Stomach (tissue), 8 donors: ENCODE measurements at regions not wholly inside any gene's neighbourhood (a gene's known extent, or its start where the extent isn't known, plus 50 kb on each side); places are given as distances from the start of the nearest gene placed in this dataset.
"Not testable (repeated sequence)": the region's sequence is repeated elsewhere in the genome, so short reads cannot be mapped to it uniquely, and the experiment has no call there.

Experiments
- DNase-seq, 2 donors: peaks; one replicate each; pipeline versions ENCODE4 v3.0.0 to v3.0.0-alpha.2; 2013 to 2019
- H3K27ac ChIP-seq, 5 donors: fragments of 200-600 bp in 4 of 5; sonication (generic) in 4 of 5; one replicate each; pipeline ENCODE4 v1.5.1; 2013 to 2019; ENCODE audit warnings: mild to moderate bottlenecking in 1 of 5, moderate library complexity in 1 of 5
- H3K27me3 ChIP-seq, 3 donors: fragments of 200-600 bp; sonication (generic); one replicate each; pipeline ENCODE4 v1.5.1; 2017 to 2019; ENCODE audit warnings: mixed run types in 1 of 3
- H3K36me3 ChIP-seq, 4 donors: fragments of 200-600 bp; sonication (generic); 1 replicate in 3 of 4; 2 replicates in 1 of 4; pipeline ENCODE4 v1.5.1; 2016 to 2019
- H3K4me1 ChIP-seq, 4 donors: fragments of 200-600 bp; sonication (generic); one replicate each; pipeline ENCODE4 v1.5.1; 2016 to 2019
- H3K4me3 ChIP-seq, 4 donors: fragments of 200-600 bp; sonication (generic) in 3 of 4; one replicate each; pipeline ENCODE4 v1.5.1; 2016 to 2019; ENCODE audit warnings: mild to moderate bottlenecking in 1 of 4
- H3K9me3 ChIP-seq, 4 donors: fragments of 200-600 bp; sonication (generic); one replicate each; pipeline ENCODE4 v1.5.1; 2016 to 2019
- EP300 ChIP-seq: sonication (generic); formaldehyde crosslinking; IDR thresholded peaks from one replicate; pipeline ENCODE4 v1.6.1; 2017; ENCODE audit warnings: antibody characterized with exemption
- POLR2A ChIP-seq, 4 donors: fragments of 450-650 bp; IDR thresholded peaks; one replicate each; pipeline ENCODE4 v1.6.1; 2016; ENCODE audit warnings: antibody characterized with exemption in 4 of 4, control low read depth in 2 of 4, mild to moderate bottlenecking in 1 of 4, moderate library complexity in 1 of 4
- POLR2AphosphoS5 ChIP-seq, 3 donors: sonication (generic); formaldehyde crosslinking; IDR thresholded peaks; one replicate each; pipeline ENCODE4 v1.6.1; 2016; ENCODE audit warnings: antibody characterized with exemption in 3 of 3
- WGBS, 5 donors: extraction: QIAGEN DNeasy Blood & Tissue Kit in 3 of 5; methylation state at CpG; one replicate each; pipeline versions ENCODE4 v1.1.5 to v1.1.7; 2013 to 2018; 5-methylcytosine and 5-hydroxymethylcytosine counted together
- intact Hi-C: fragments of 100-400 bp; cut with DNase I; formaldehyde crosslinking; loops from one replicate; pipeline ENCODE4 v1.15.1; 2023; ENCODE audit warnings: low total_unique reads
- TF ChIP-seq, protein P1 (sequence below), 7 experiments: fragments of 450-650 bp in 4 of 7; fragments of 200-600 bp in 3 of 7; sonication (generic) in 3 of 7; IDR thresholded peaks; one replicate each; pipeline ENCODE4 v1.5.1; 2016 to 2019; ENCODE audit warnings: antibody characterized with exemption in 7 of 7, control low read depth in 2 of 7, mild to moderate bottlenecking in 1 of 7
- donor health status: healthy with polysubstance abuse.
- donor health status: Bipolar disorder and iron deficiency.
- donor health status: healthy.

- H3K9me3 ChIP-seq, result peaks cover 0 to 10% (median 8%) of the 10 kb centered on the region in 4 donors
- no peaks in the 10 kb centered on the region for H3K27me3 ChIP-seq
- no peak overlapping the region for H3K4me3 ChIP-seq
- WGBS, 5 donors, result 36 to 56% (median 40%) methylated on average over 5 of the region's 5 CpGs
- intact Hi-C loops, result no loop called here
- TF ChIP-seq, protein P1, sequence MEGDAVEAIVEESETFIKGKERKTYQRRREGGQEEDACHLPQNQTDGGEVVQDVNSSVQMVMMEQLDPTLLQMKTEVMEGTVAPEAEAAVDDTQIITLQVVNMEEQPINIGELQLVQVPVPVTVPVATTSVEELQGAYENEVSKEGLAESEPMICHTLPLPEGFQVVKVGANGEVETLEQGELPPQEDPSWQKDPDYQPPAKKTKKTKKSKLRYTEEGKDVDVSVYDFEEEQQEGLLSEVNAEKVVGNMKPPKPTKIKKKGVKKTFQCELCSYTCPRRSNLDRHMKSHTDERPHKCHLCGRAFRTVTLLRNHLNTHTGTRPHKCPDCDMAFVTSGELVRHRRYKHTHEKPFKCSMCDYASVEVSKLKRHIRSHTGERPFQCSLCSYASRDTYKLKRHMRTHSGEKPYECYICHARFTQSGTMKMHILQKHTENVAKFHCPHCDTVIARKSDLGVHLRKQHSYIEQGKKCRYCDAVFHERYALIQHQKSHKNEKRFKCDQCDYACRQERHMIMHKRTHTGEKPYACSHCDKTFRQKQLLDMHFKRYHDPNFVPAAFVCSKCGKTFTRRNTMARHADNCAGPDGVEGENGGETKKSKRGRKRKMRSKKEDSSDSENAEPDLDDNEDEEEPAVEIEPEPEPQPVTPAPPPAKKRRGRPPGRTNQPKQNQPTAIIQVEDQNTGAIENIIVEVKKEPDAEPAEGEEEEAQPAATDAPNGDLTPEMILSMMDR (IDR thresholded peaks at IDR 0.05), result no peak
- TF ChIP-seq POLR2AphosphoS5 (IDR thresholded peaks at IDR 0.05) (no peak), EP300 (no peak)
- H3K27ac ChIP-seq, result no peak overlapping the region
- no peaks in the 10 kb centered on the region for H3K4me1 ChIP-seq
- DNase-seq, result peak in 1 of 2 donors; percentile 26
- H3K36me3 ChIP-seq, result no peaks in the 10 kb centered on the region
These were observed 995.5 kb downstream of the RAB28 start for GRCh38 chr4:12488672-12489071.

GRCh38 chr4:12487000-12487399, 997.1 kb downstream of the RAB28 start:
- TF ChIP-seq, protein P1 (IDR thresholded peaks at IDR 0.05), result no peak
- TF ChIP-seq EP300, result no peak
- TF ChIP-seq POLR2A (IDR thresholded peaks at IDR 0.05), result no peak
- TF ChIP-seq POLR2AphosphoS5 (IDR thresholded peaks at IDR 0.05), result no peak
- H3K4me1 ChIP-seq, result no peaks in the 10 kb centered on the region
- WGBS, 5 donors, result 77 to 94% (median 86%) methylated on average over 2 of the region's 2 CpGs
- H3K9me3 ChIP-seq, result peaks cover 0 to 10% (median 8%) of the 10 kb centered on the region in 4 donors
- DNase-seq, result peak in 1 of 2 donors; percentile 6
- intact Hi-C loops, result no loop called here
- no peaks in the 10 kb centered on the region for H3K27me3 ChIP-seq
- H3K27ac ChIP-seq, result no peak overlapping the region
- no peaks in the 10 kb centered on the region for H3K36me3 ChIP-seq
- H3K4me3 ChIP-seq, result no peak overlapping the region

DNA sequence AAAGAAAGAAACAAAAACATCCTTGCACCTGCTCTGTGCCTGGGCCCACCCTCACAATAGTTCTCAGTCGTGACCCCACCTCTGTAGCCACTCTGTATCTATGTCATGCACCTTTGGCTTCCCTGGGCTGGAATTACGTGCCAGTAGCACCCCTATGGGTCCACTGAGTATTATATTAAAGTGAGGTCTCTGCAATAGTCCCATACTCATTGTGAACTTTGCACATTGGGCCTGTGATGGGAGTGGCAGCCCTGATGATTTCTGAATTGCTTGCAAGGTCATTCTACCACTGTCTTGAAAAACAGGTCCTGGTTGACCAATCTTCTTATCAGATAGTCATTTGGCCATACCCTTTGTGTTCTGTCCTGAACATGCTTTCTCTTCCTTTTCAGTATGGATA, 1012.1 kb downstream of the RAB28 start:
- no peaks in the 10 kb centered on the region for H3K4me1 ChIP-seq
- no peak overlapping the region for H3K27ac ChIP-seq
- peaks cover 0 to 9% (median 0%) of the 10 kb centered on the region in 4 donors for H3K9me3 ChIP-seq
- TF ChIP-seq EP300, result no peak
- TF ChIP-seq, protein P1 (IDR thresholded peaks at IDR 0.05), result no peak
- no peak for TF ChIP-seq POLR2AphosphoS5 (IDR thresholded peaks at IDR 0.05)
- no peak for TF ChIP-seq POLR2A (IDR thresholded peaks at IDR 0.05)
- DNase-seq, result no peak
- no peaks in the 10 kb centered on the region for H3K27me3 ChIP-seq
- intact Hi-C loops, result no loop called here
- 52 to 75% (median 56%) methylated on average over 2 of the region's 2 CpGs for WGBS, 5 donors
- H3K36me3 ChIP-seq, result no peaks in the 10 kb centered on the region
- no peak overlapping the region for H3K4me3 ChIP-seq

DNA sequence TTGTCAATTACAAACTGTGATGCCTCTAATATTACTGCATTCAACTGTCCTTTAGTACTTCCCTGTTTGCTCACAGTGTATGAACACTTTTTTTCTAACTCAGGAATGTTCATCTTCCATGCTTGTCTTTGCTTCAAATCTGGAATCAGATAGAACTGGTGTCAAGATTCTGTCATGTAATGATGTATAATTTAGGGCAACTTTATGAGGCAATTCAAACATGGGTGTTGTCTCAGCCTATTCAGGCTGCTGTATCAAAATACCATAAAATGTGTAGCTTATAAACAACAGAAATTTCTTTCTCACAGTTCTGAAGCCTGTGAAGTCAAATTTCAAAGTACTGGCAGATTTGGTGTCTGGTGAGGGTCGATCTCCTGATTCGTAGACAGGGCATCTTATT, 1012.9 kb downstream of the RAB28 start:
- H3K36me3 ChIP-seq, result no peaks in the 10 kb centered on the region
- no peak overlapping the region for H3K27ac ChIP-seq
- WGBS, 5 donors, result 69 to 91% (median 73%) methylated on average over 2 of the region's 2 CpGs
- TF ChIP-seq POLR2A (IDR thresholded peaks at IDR 0.05), result no peak
- no peaks in the 10 kb centered on the region for H3K4me1 ChIP-seq
- H3K9me3 ChIP-seq, result peaks cover 0 to 9% (median 0%) of the 10 kb centered on the region in 4 donors
- DNase-seq, result no peak
- H3K27me3 ChIP-seq, result no peaks in the 10 kb centered on the region
- H3K4me3 ChIP-seq, result no peak overlapping the region
- intact Hi-C loops, result no loop called here

DNA sequence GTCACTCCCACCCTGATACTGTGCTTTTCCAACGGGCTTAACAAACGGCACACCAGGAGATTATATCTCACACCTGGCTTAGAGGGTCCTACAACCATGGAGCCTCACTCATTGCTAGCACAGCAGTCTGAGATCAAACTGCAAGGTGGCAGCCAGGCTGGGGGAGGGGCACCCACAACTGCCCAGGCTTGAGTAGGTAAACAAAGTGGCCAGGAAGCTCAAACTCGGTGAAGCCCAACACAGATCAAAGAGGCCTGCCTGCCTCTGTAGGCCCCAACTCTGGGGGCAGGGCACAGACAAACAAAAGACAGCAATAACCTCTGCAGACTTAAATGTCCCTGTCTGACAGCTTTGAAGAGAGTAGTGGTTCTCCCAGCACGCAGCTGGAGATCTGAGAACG, 1022.6 kb downstream of the RAB28 start:
- H3K9me3 ChIP-seq, result peaks cover 0 to 22% (median 6%) of the 10 kb centered on the region in 4 donors
- H3K27ac ChIP-seq, H3K4me1 ChIP-seq, H3K36me3 ChIP-seq, H3K4me3 ChIP-seq, H3K27me3 ChIP-seq, intact Hi-C loops, DNase-seq: not testable (repeated sequence)
- 60 to 86% (median 79%) methylated on average over 2 to 3 of the region's 5 CpGs for WGBS, 5 donors
